SK-N-MC (cell line): ENCODE measurements at regions not wholly inside any gene's neighbourhood (a gene's known extent, or its start where the extent isn't known, plus 50 kb on each side); places are given as distances from the start of the nearest gene placed in this dataset.

Source experiments
- DNase-seq: peaks from one replicate; pipeline ENCODE4 v3.0.0-alpha.2; 2011; ENCODE audit warnings: low read depth, low spot score
- H3K27ac ChIP-seq: fragments of 200-600 bp; sonication (generic); 2 replicates; pipeline ENCODE4 v1.5.1; 2016; ENCODE audit warnings: mixed run types
- H3K36me3 ChIP-seq: fragments of 200-600 bp; sonication (generic); 2 replicates; pipeline ENCODE4 v1.6.1; 2017; ENCODE audit warnings: antibody characterized with exemption, low read length, mixed read lengths; ENCODE audit not compliant: insufficient read depth
- H3K4me3 ChIP-seq: fragments of 200-600 bp; sonication (generic); 2 replicates; pipeline ENCODE4 v1.5.1; 2016
- H3K9ac ChIP-seq: fragments of 200-600 bp; sonication (generic); 2 replicates; pipeline ENCODE4 v1.8.0; 2017; ENCODE audit warnings: mixed run types, mixed read lengths; ENCODE audit not compliant: insufficient read length
- H3K9me3 ChIP-seq: fragments of 200-600 bp; sonication (generic); 2 replicates; pipeline ENCODE4 v1.6.1; 2017; ENCODE audit warnings: low read depth, mild to moderate bottlenecking, antibody characterized with exemption, low read length, moderate library complexity, mixed read lengths
- EZH2 ChIP-seq: fragments of 200-600 bp; sonication (generic); IDR thresholded peaks from one replicate; pipeline ENCODE4 v1.6.1; 2017; ENCODE audit warnings: antibody characterized with exemption
- FOXP2 ChIP-seq: optimal IDR thresholded peaks from 2 replicates; pipeline ENCODE3; 2011; ENCODE audit warnings: mild to moderate bottlenecking, moderate library complexity; ENCODE audit not compliant: insufficient read depth; ENCODE audit errors: extremely low read length, control extremely low read depth
- POLR2AphosphoS5 ChIP-seq: IDR thresholded peaks from 2 replicates; pipeline ENCODE4 v1.6.1; 2012; ENCODE audit warnings: mild to moderate bottlenecking, low read depth, low read length, borderline replicate concordance

- DNase-seq = no peak
- no peak overlapping the region for H3K27ac ChIP-seq
- no peak overlapping the region for H3K9ac ChIP-seq
- TF ChIP-seq FOXP2 = no peak
- H3K36me3 ChIP-seq = no peaks in the 10 kb centered on the region
- H3K4me3 ChIP-seq = no peak overlapping the region
- H3K9me3 ChIP-seq = no peaks in the 10 kb centered on the region
Observed at GRCh38 chr5:58911270-58911669, 328.4 kb downstream of the RAB3C start.

GRCh38 chr5:58912116-58912515 lies 329.2 kb downstream of the RAB3C start:
- Histone ChIP-seq H3K36me3 (no peaks in the 10 kb centered on the region), H3K4me3 (no peak overlapping the region), H3K9me3 (no peaks in the 10 kb centered on the region), H3K27ac (no peak overlapping the region), H3K9ac (no peak overlapping the region)
- TF ChIP-seq EZH2 = no peak
- TF ChIP-seq FOXP2 = no peak
- TF ChIP-seq POLR2AphosphoS5 = no peak
- DNase-seq = no peak

- Histone ChIP-seq H3K36me3 (no peaks in the 10 kb centered on the region), H3K4me3 (no peak overlapping the region), H3K27ac (no peak overlapping the region), H3K9ac (no peak overlapping the region), H3K9me3 (no peaks in the 10 kb centered on the region)
- TF ChIP-seq POLR2AphosphoS5 (no peak), EZH2 (no peak)
- DNase-seq = no peak
Observed at GRCh38 chr5:58913406-58913990, 330.6 kb downstream of the RAB3C start.

- no peaks in the 10 kb centered on the region for H3K9me3 ChIP-seq
Observed at GRCh38 chr5:58918021-58918729, 335.3 kb downstream of the RAB3C start.

More at GRCh38 chr5:58918021-58918729, 335.3 kb downstream of the RAB3C start:
- no peak for TF ChIP-seq EZH2
- TF ChIP-seq FOXP2 = no peak
- TF ChIP-seq POLR2AphosphoS5 = no peak
- Histone ChIP-seq H3K36me3 (no peaks in the 10 kb centered on the region), H3K27ac (no peak overlapping the region; the same call in 1 of the 2 replicates), H3K4me3 (peak overlapping the region; percentile 40; the same call in 1 of the 2 replicates), H3K9ac (no peak overlapping the region)
- peak; percentile 40 for DNase-seq
